HUES48 (cell line): ENCODE measurements at regions not wholly inside any gene's neighbourhood (a gene's known extent, or its start where the extent isn't known, plus 50 kb on each side); places are given as distances from the start of the nearest gene placed in this dataset.

Experiments used
- H3K27ac ChIP-seq: one replicate; pipeline ENCODE4 v1.7.0; 2013; ENCODE audit warnings: low read depth, low read length, inconsistent platforms
- H3K27me3 ChIP-seq: 2 replicates; pipeline ENCODE4 v1.6.1; 2013; ENCODE audit warnings: mild to moderate bottlenecking, low read length; ENCODE audit not compliant: control insufficient read depth, insufficient read depth
- H3K36me3 ChIP-seq: 2 replicates; pipeline ENCODE4 v1.6.1; 2013; ENCODE audit warnings: low read length; ENCODE audit not compliant: control insufficient read depth, insufficient read depth
- H3K4me1 ChIP-seq: 2 replicates; pipeline ENCODE4 v1.6.1; 2013; ENCODE audit warnings: mild to moderate bottlenecking, low read length; ENCODE audit not compliant: control insufficient read depth, insufficient read depth
- H3K4me3 ChIP-seq: 2 replicates; pipeline ENCODE4 v1.5.1; 2013; ENCODE audit warnings: mild to moderate bottlenecking, low read depth, low read length
- H3K9ac ChIP-seq: 2 replicates; pipeline ENCODE4 v1.6.1; 2013; ENCODE audit warnings: mild to moderate bottlenecking, low read depth, low read length, moderate library complexity
- H3K9me3 ChIP-seq: 2 replicates; pipeline ENCODE4 v1.6.1; 2013; ENCODE audit warnings: low read length; ENCODE audit not compliant: control insufficient read depth, insufficient read depth

DNA sequence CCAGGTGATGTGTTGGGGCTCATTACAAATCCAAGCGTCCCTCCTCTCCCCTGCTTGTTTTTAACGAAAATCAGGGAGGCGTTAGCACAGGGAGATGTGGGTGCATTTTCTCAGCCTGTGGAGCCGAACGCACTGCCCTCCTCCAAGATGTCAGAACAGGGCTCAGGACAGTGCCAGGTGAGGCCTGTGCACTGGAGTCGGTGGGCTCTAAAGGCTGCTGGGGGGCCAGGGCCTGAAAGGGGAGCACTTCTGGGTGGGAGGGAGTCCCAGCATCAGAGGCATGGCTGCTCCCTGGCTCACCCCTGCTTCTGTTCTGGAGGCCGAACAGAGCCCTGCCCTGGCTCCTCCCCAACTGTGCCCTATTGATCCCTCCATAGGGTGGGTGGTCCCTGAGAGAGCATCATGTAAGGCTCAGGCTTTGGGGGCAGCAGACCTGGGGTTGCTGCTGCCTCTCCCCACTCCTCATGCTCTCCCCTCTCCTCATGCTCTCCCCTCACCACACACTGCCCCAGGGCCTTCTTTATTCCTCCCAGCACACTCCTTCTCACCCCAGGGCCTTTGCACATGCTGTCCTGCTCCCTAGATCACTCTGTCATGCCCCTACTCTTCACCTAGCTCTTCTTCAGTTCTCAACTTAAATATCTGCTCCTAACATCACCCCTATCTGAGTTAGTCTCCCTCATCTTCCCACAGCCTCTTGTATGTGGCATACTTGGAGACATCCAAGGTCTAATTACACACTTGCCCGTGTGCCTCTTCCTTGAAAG, 725.2 kb downstream of the PTPRU start:
- Histone ChIP-seq H3K4me1 (peaks cover 3% of the 10 kb centered on the region; the same call in 1 of the 2 replicates), H3K9ac (no peak overlapping the region), H3K36me3 (no peaks in the 10 kb centered on the region), H3K27ac (no peak overlapping the region), H3K9me3 (no peaks in the 10 kb centered on the region), H3K27me3 (no peaks in the 10 kb centered on the region), H3K4me3 (no peak overlapping the region)

DNA sequence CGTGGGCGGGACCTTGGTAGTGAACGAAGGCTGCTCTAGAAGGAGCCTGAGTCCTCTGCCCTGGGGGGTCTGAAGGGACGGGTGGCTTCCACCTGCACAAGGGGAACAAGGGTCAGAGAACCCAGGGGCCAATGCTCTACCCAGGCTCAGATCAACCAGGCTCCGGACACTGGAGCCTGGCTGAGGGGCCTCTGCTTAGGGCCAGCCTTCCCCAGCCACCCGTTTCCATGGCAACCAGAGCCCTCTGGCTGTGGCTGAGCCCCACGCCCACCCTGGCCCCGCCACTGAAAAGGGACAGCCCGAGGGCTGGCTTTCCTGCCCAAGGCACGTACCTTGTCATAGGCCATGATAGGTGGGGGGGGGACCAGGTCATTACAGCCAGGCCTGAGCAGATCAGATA, 724.6 kb downstream of the PTPRU start:
- Histone ChIP-seq H3K27me3 (no peaks in the 10 kb centered on the region), H3K4me3 (no peak overlapping the region), H3K9me3 (no peaks in the 10 kb centered on the region), H3K27ac (no peak overlapping the region), H3K9ac (no peak overlapping the region), H3K4me1 (peaks cover 3% of the 10 kb centered on the region; the same call in 1 of the 2 replicates), H3K36me3 (no peaks in the 10 kb centered on the region)

- Histone ChIP-seq H3K9me3 (no peaks in the 10 kb centered on the region), H3K27me3 (no peaks in the 10 kb centered on the region), H3K4me1 (no peaks in the 10 kb centered on the region; the same call in 1 of the 2 replicates), H3K9ac (no peak overlapping the region), H3K4me3 (no peak overlapping the region), H3K27ac (no peak overlapping the region), H3K36me3 (no peaks in the 10 kb centered on the region)
These were observed 723.9 kb downstream of the PTPRU start for GRCh38 chr1:29960156-29960755.

GRCh38 chr1:29959356-29959755, 723.0 kb downstream of the PTPRU start:
- no peaks in the 10 kb centered on the region for H3K9me3 ChIP-seq
- H3K9ac ChIP-seq: no peak overlapping the region
- no peaks in the 10 kb centered on the region for H3K36me3 ChIP-seq
- no peaks in the 10 kb centered on the region for H3K4me1 ChIP-seq
- H3K27me3 ChIP-seq: no peaks in the 10 kb centered on the region
- no peak overlapping the region for H3K27ac ChIP-seq
- no peak overlapping the region for H3K4me3 ChIP-seq

DNA sequence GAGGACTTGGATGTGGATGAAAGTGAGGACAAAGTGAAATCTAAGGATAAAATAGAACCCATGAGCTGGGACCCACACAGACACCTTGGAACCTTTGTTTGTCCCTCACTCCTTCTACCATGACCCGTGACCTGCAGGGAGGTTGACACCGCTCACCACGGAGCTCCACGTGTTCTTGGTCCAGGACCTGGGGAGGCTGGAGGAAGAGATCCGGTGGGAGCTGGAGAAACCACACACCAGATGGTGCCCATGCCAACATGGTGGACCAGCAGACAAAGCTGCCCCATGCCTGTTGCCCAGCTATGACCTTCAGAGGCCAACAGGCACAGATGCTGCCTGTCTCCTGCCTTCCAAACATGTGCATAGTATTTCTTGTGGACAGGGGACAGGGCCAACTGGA, 721.9 kb downstream of the PTPRU start:
- H3K4me1 ChIP-seq: no peaks in the 10 kb centered on the region
- no peak overlapping the region for H3K27ac ChIP-seq
- H3K4me3 ChIP-seq: no peak overlapping the region
- H3K36me3 ChIP-seq: no peaks in the 10 kb centered on the region
- H3K9ac ChIP-seq: no peak overlapping the region
- H3K9me3 ChIP-seq: no peaks in the 10 kb centered on the region
- H3K27me3 ChIP-seq: no peaks in the 10 kb centered on the region

GRCh38 chr1:29956349-29957030, 720.2 kb downstream of the PTPRU start:
- no peak overlapping the region for H3K27ac ChIP-seq
- no peak overlapping the region for H3K9ac ChIP-seq
- no peaks in the 10 kb centered on the region for H3K9me3 ChIP-seq
- H3K36me3 ChIP-seq: no peaks in the 10 kb centered on the region
- H3K4me1 ChIP-seq: no peaks in the 10 kb centered on the region
- H3K4me3 ChIP-seq: no peak overlapping the region
- no peaks in the 10 kb centered on the region for H3K27me3 ChIP-seq

DNA sequence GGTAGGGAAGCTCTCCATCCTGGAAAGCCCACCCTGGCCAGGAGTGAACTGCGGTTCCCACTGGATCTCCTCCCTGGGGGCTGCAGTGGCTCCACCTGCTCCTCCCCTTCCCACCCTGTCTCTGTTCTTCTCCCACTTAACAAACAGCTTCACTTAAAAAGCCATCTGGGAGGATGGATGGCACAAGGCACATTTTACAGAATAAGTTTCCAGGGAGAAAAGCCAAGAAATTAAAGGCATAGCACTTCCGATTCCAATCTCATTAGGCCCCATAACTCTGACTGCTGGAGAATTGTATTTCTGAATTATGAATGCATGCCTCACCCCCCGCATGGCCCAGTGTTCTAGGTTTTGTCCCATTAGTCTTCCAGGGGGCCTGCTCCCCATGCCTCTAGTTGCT, 718.3 kb downstream of the PTPRU start:
- H3K4me3 ChIP-seq: no peak overlapping the region
- no peaks in the 10 kb centered on the region for H3K27me3 ChIP-seq
- no peaks in the 10 kb centered on the region for H3K9me3 ChIP-seq
- no peaks in the 10 kb centered on the region for H3K4me1 ChIP-seq
- H3K9ac ChIP-seq: no peak overlapping the region
- H3K27ac ChIP-seq: no peak overlapping the region
- no peaks in the 10 kb centered on the region for H3K36me3 ChIP-seq

GRCh38 chr1:29953961-29954360, 717.6 kb downstream of the PTPRU start:
- H3K4me3 ChIP-seq: no peak overlapping the region
- H3K27me3 ChIP-seq: no peaks in the 10 kb centered on the region
- H3K27ac ChIP-seq: no peak overlapping the region
- H3K36me3 ChIP-seq: no peaks in the 10 kb centered on the region
- no peaks in the 10 kb centered on the region for H3K4me1 ChIP-seq
- H3K9ac ChIP-seq: no peak overlapping the region
- H3K9me3 ChIP-seq: no peaks in the 10 kb centered on the region

DNA sequence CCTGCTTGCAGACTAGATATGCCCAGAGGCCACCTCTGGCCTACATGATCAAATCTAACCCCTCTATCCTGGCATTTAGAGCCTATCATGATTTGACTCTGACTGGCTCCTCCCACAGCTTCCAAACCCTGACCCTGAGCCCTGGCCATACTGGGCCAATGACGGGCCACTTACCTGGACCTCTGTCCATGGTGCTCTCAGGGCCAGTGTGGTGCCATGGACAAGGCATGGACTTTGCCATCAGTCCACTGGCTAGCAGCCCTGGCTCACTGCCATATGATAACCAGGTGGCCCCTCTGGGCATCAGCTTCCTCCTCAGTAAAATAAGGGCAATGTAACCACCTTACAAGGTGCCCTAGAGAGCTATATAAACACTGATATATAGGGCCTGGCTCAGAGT, 713.4 kb downstream of the PTPRU start:
- Histone ChIP-seq H3K4me1 (peaks cover 14% of the 10 kb centered on the region), H3K27ac (no peak overlapping the region), H3K9me3 (no peaks in the 10 kb centered on the region), H3K36me3 (no peaks in the 10 kb centered on the region), H3K4me3 (no peak overlapping the region), H3K27me3 (no peaks in the 10 kb centered on the region), H3K9ac (no peak overlapping the region)

DNA sequence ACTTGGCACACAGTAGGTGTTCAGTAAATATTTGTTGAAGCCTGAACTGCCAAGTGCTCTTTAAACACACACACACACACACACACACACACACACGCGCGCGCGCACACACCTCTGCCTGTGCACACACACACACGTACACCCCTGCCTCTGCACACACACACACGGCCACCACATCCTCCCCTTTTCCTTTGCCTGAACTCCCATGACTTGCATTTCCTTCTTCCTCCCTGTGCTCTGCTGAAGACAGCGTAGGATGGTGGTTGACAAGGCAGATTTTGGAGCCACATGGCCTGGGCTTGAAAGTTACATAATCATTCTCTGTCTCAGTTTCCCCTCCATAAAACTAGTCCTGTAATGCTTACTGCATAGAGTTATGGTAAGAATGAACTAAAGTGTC, 712.3 kb downstream of the PTPRU start:
- Histone ChIP-seq H3K27ac (no peak overlapping the region), H3K4me1 (peaks cover 14% of the 10 kb centered on the region), H3K36me3 (no peaks in the 10 kb centered on the region), H3K27me3 (no peaks in the 10 kb centered on the region), H3K9ac (no peak overlapping the region), H3K4me3 (no peak overlapping the region), H3K9me3 (no peaks in the 10 kb centered on the region)

DNA sequence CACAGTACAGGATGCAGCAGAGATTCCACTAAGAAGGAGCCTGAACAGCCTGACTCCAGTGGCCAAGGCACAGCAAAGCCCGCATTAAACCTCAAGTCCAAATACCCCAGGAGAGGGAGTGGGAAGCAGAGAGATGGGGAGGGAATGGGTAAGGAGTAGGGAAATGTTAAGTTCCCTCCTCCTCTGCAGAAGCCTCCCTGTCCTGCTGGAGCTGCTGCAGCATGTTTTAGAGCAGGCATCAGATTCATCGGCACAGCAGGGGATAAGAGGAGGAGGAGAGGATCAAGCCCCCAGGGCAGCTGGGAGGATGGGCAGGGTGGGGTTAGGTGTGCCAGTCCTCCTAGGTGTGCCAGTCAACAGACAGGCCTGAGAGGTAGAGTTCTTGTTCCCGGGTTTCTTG, 709.7 kb downstream of the PTPRU start:
- Histone ChIP-seq H3K9ac (no peak overlapping the region), H3K36me3 (no peaks in the 10 kb centered on the region), H3K27ac (no peak overlapping the region), H3K27me3 (no peaks in the 10 kb centered on the region), H3K9me3 (no peaks in the 10 kb centered on the region), H3K4me3 (no peak overlapping the region), H3K4me1 (peaks cover 14% of the 10 kb centered on the region)
